Smooth muscle cell (in vitro differentiated cells): ENCODE measurements at regions not wholly inside any gene's neighbourhood (a gene's known extent, or its start where the extent isn't known, plus 50 kb on each side); places are given as distances from the start of the nearest gene placed in this dataset.
"Not testable (repeated sequence)": the region's sequence is repeated elsewhere in the genome, so short reads cannot be mapped to it uniquely, and the experiment has no call there.

ENCODE experiments used
- DNase-seq: peaks from one replicate; lab custom pipeline; 2025; ENCODE audit not compliant: unreplicated experiment; lab: John Stamatoyannopoulos, UW
- H2AFZ ChIP-seq: fragments of 200-600 bp; sonication (generic); 2 replicates; pipeline ENCODE4 v1.6.0; 2016; ENCODE audit warnings: antibody characterized with exemption, low read depth, mild to moderate bottlenecking
- H3F3A ChIP-seq: fragments of 200-600 bp; sonication (generic); 2 replicates; pipeline ENCODE4 v1.6.0; 2017; ENCODE audit warnings: antibody characterized with exemption, low read depth
- H3K27ac ChIP-seq: fragments of 200-600 bp; sonication (generic); 2 replicates; pipeline ENCODE4 v1.5.1; 2016; ENCODE audit warnings: low read depth, mild to moderate bottlenecking
- H3K27me3 ChIP-seq: fragments of 200-600 bp; sonication (generic); 2 replicates; pipeline ENCODE4 v1.6.1; 2016; ENCODE audit warnings: low read depth, mild to moderate bottlenecking
- H3K36me3 ChIP-seq: fragments of 200-600 bp; sonication (generic); 2 replicates; pipeline ENCODE4 v1.5.1; 2016; ENCODE audit warnings: low read depth
- H3K4me1 ChIP-seq: fragments of 200-600 bp; sonication (generic); 2 replicates; pipeline ENCODE4 v1.5.1; 2016; ENCODE audit warnings: low read depth
- H3K4me2 ChIP-seq: fragments of 200-600 bp; sonication (generic); 2 replicates; pipeline ENCODE4 v1.6.0; 2016; ENCODE audit warnings: mild to moderate bottlenecking
- H3K4me3 ChIP-seq: fragments of 200-600 bp; sonication (generic); 2 replicates; pipeline ENCODE4 v1.5.1; 2016; ENCODE audit warnings: mild to moderate bottlenecking
- H3K79me2 ChIP-seq: fragments of 200-600 bp; sonication (generic); 2 replicates; pipeline ENCODE4 v1.6.0; 2016; ENCODE audit warnings: low read depth, mild to moderate bottlenecking
- H3K9ac ChIP-seq: fragments of 200-600 bp; sonication (generic); 2 replicates; pipeline ENCODE4 v1.6.0; 2016; ENCODE audit warnings: low read depth
- H3K9me3 ChIP-seq: fragments of 200-600 bp; sonication (generic); replicated peaks from 2 replicates; pipeline ENCODE4 v1.5.1; 2016; ENCODE audit warnings: low read depth
- H4K20me1 ChIP-seq: fragments of 200-600 bp; sonication (generic); 2 replicates; pipeline ENCODE4 v1.6.0; 2016; ENCODE audit warnings: low read depth
- whole genome bisulfite sequencing: methylation state at CpG from one replicate; pipeline ENCODE4 v1.1.7; 2016; ENCODE audit warnings: low lambda C conversion rate; 5-methylcytosine and 5-hydroxymethylcytosine counted together
- TF ChIP-seq, protein P1 (sequence below): fragments of 200-600 bp; sonication (generic); IDR thresholded peaks from 2 replicates; pipeline ENCODE4 v1.5.1; 2017; ENCODE audit warnings: borderline replicate concordance, mild to moderate bottlenecking, antibody characterized with exemption; ENCODE audit not compliant: insufficient read depth, poor library complexity, severe bottlenecking

DNA sequence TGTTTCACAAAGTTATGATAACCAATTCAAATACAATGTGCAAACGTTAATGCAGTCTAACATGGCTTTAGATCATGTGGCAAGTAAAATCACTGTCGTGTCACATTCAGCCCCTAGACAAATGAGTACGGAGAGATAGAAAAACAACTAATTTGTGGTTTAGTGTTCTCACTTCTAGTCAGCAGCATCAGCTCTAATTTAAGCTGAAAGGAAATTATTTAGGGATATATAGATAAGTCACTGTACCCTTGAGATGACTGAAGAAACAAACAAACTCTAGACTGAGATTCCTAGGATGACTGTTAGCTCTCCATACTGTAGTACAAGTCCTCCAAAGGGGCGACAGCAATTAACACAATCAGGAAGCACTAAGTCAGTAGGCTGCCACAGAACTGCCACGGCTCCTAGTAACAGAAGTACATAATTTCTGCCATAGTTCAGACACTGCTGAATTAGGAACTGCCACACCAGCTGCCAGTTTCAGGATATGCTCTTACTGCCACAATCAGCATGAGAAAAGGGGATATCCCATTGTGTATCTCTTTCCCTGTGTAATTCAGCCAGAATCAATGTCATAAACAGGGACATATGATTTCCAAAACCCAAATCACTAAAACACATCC is 150.4 kb upstream of the NEGR1 start:
- WGBS, result 86% methylated on average over 5 of the region's 5 CpGs
- no peak for DNase-seq
- Histone ChIP-seq H3K27ac (no peak overlapping the region), H3K36me3 (no peaks in the 10 kb centered on the region), H3K4me1 (no peaks in the 10 kb centered on the region), H3K27me3 (no peaks in the 10 kb centered on the region), H3K9me3 (no peaks in the 10 kb centered on the region), H3K79me2 (no peaks in the 10 kb centered on the region), H4K20me1 (no peaks in the 10 kb centered on the region), H3K9ac (no peak overlapping the region), H3K4me2 (no peak overlapping the region), H2AFZ (no peak overlapping the region), H3F3A (no peaks in the 10 kb centered on the region), H3K4me3 (no peak overlapping the region)
- TF ChIP-seq, protein P1, sequence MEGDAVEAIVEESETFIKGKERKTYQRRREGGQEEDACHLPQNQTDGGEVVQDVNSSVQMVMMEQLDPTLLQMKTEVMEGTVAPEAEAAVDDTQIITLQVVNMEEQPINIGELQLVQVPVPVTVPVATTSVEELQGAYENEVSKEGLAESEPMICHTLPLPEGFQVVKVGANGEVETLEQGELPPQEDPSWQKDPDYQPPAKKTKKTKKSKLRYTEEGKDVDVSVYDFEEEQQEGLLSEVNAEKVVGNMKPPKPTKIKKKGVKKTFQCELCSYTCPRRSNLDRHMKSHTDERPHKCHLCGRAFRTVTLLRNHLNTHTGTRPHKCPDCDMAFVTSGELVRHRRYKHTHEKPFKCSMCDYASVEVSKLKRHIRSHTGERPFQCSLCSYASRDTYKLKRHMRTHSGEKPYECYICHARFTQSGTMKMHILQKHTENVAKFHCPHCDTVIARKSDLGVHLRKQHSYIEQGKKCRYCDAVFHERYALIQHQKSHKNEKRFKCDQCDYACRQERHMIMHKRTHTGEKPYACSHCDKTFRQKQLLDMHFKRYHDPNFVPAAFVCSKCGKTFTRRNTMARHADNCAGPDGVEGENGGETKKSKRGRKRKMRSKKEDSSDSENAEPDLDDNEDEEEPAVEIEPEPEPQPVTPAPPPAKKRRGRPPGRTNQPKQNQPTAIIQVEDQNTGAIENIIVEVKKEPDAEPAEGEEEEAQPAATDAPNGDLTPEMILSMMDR, result no peak

DNA sequence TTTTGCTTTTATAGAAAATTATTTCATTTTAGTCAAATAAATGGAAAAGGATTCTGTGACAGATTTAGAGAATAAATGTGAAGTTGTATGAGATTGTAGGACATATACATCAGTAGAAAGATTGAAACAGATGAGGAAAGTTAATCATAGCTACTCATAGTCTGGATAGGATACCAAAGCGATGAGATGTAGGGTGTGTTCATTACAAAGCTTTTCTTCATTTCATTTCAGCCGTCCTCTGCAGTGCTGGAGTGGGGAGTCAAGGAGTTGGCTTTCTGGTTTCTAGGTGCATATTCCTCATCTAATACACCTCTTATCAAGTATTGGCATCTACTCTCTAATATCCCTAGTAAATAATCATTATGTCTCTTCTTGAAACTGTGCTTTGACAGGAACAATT is 149.5 kb upstream of the NEGR1 start:
- H2AFZ ChIP-seq, result no peak overlapping the region
- no peaks in the 10 kb centered on the region for H4K20me1 ChIP-seq
- TF ChIP-seq, protein P1, result no peak
- 80% methylated on average over 2 of the region's 2 CpGs for WGBS
- no peaks in the 10 kb centered on the region for H3K79me2 ChIP-seq
- H3K4me2 ChIP-seq, result no peak overlapping the region
- no peaks in the 10 kb centered on the region for H3K36me3 ChIP-seq
- H3K27me3 ChIP-seq, result no peaks in the 10 kb centered on the region
- no peaks in the 10 kb centered on the region for H3K4me1 ChIP-seq
- H3K27ac ChIP-seq, result no peak overlapping the region
- H3F3A ChIP-seq, result no peaks in the 10 kb centered on the region
- no peak overlapping the region for H3K9ac ChIP-seq
- DNase-seq, result no peak
- H3K9me3 ChIP-seq, result no peaks in the 10 kb centered on the region
- no peak overlapping the region for H3K4me3 ChIP-seq

DNA sequence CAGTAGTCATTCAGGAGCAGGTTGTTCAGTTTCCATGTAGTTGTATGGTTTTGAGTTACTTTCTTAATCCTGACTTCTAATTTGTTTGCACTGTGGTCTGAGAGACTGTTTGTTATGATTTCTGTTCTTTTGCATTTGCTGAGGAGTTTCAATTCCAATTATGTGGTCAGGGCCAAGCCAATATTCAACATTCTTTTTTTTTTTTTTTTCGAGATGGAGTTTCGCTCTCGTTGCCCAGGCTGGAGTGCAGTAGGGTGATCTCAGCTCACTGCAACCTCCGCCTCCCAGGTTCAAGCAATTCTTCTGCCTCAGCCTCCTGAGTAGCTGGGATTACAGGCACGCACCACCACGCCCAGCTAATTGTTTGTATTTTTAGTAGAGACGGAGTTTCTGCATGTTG is 145.9 kb upstream of the NEGR1 start:
- not testable (repeated sequence) for H3K36me3 ChIP-seq, H2AFZ ChIP-seq, H3K9me3 ChIP-seq, H3K4me3 ChIP-seq, H3F3A ChIP-seq, H3K4me2 ChIP-seq, H3K27ac ChIP-seq, H3K27me3 ChIP-seq, DNase-seq, H3K79me2 ChIP-seq, H4K20me1 ChIP-seq, H3K4me1 ChIP-seq, H3K9ac ChIP-seq
- 91% methylated on average over 7 of the region's 7 CpGs for WGBS

DNA sequence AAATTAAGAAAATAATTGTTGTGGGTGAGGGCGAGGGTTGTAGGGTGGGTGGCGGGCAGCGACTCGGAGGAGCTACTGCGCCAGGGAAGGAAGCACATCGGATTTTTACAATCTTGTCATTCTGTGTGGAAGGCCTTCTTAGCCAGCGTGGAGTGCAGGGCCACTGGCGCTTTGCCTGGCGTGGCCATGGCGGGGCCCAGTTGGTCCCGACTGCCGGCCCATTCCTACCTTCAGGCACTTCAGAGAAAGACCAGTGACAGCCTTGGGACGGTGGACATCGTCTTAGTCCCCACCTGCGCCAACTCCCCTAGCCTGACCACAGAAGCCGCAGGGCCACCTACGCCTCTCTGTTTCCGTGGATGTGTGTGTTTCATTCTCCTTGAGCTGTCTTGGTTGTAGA is 136.9 kb upstream of the NEGR1 start:
- Histone ChIP-seq H3F3A (no peaks in the 10 kb centered on the region), H3K4me2 (no peak overlapping the region), H3K27ac (no peak overlapping the region), H3K79me2 (no peaks in the 10 kb centered on the region), H3K4me1 (no peaks in the 10 kb centered on the region), H3K9me3 (no peaks in the 10 kb centered on the region), H3K9ac (no peak overlapping the region), H3K36me3 (no peaks in the 10 kb centered on the region), H2AFZ (no peak overlapping the region), H3K27me3 (no peaks in the 10 kb centered on the region), H4K20me1 (no peaks in the 10 kb centered on the region), H3K4me3 (no peak overlapping the region)
- DNase-seq, result no peak
- TF ChIP-seq, protein P1, result no peak
- WGBS, result 94% methylated on average over 18 of the region's 18 CpGs
